CD4-positive, alpha-beta T cell treated with Interleukin-4 for 4 hours (primary cell): ENCODE measurements at regions not wholly inside any gene's neighbourhood (a gene's known extent, or its start where the extent isn't known, plus 50 kb on each side); places are given as distances from the start of the nearest gene placed in this dataset.

Source experiments
- DNase-seq: peaks from one replicate; pipeline ENCODE4 v3.0.0-alpha.2; 2020

- no peak for DNase-seq
Observed at GRCh38 chr15:25171111-25171811, 216.5 kb downstream of the SNRPN start.

GRCh38 chr15:25171856-25172687 lies 217.3 kb downstream of the SNRPN start:
- no peak for DNase-seq

GRCh38 chr15:25172691-25173090 lies 217.9 kb downstream of the SNRPN start:
- DNase-seq: no peak

- DNase-seq: no peak
Observed at GRCh38 chr15:25173241-25174028, 218.6 kb downstream of the SNRPN start.

GRCh38 chr15:25174149-25174548 lies 219.4 kb downstream of the SNRPN start:
- DNase-seq: peak; percentile 0

GRCh38 chr15:25175033-25175788 lies 220.4 kb downstream of the SNRPN start:
- no peak for DNase-seq

- no peak for DNase-seq
Observed at GRCh38 chr15:25175789-25176615, 221.2 kb downstream of the SNRPN start.

GRCh38 chr15:25176616-25176923 lies 221.8 kb downstream of the SNRPN start:
- no peak for DNase-seq

GRCh38 chr15:25176991-25177954 lies 222.5 kb downstream of the SNRPN start:
- no peak for DNase-seq

- no peak for DNase-seq
Observed at GRCh38 chr15:25177955-25178801, 223.4 kb downstream of the SNRPN start.

- no peak for DNase-seq
Observed at GRCh38 chr15:25178835-25179672, 224.3 kb downstream of the SNRPN start.

GRCh38 chr15:25179673-25180511 lies 225.1 kb downstream of the SNRPN start:
- no peak for DNase-seq

- no peak for DNase-seq
Observed at GRCh38 chr15:25180606-25181292, 226.0 kb downstream of the SNRPN start.

- no peak for DNase-seq
Observed at GRCh38 chr15:25181293-25182097, 226.7 kb downstream of the SNRPN start.

GRCh38 chr15:25182098-25182478 lies 227.3 kb downstream of the SNRPN start:
- no peak for DNase-seq

GRCh38 chr15:25182736-25183445 lies 228.1 kb downstream of the SNRPN start:
- DNase-seq: no peak
